ENCODE measurements at regions not wholly inside any gene's neighbourhood (a gene's known extent, or its start where the extent isn't known, plus 50 kb on each side); places are given as distances from the start of the nearest gene placed in this dataset.

DNA sequence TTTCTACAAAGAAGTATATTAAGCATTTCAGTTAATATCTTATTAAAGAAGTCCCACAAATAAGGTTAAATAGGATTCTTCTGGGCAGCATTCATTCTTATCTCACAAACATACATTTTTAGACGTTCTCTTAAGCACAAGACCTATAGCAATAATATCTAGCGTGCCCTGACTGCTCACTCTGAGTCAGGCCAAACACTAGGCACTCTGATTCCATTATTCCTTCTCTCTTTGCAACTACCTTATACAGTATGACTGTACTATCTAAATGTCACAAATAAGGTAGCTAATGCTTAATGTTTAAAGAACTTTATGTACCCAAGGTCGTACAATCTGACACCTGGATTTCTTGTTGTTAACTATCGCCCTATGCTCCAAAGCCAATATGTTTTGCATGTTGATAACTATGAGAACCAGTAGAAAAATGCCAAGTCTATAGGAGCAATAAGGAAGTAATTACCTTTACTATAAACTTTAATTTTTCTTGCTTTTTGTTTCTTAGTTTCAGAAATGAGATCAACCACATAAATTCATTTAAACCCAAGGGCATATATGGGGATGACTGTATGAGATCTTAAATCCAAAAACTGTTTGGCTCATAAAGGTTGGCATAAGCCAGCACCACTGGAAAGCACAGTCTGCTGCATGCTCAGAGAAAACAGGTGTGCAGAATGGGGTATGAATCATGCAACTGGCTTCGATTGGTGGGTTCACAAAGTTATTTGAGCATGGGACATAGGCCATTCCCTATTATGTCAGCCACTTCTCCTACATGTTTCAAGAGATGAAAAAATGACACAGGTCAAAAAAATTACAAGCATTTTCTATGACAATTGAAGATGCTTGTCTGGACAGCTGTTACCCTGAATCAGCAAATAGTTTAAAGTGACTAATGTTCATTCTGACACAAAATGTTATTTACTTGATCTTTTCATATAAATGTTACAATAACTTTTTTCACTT is 352.0 kb downstream of the IRS1 start:
- Histone ChIP-seq H3K27me3 (ENCODE audit: insufficient read depth, low read length) (no peaks in the 10 kb centered on the region), H3K36me3 (ENCODE audit: insufficient read depth, low read length) (no peaks in the 10 kb centered on the region), H3K4me3 (ENCODE audit: low read length in 2 of 2) (no peak overlapping the region), H3K27ac (ENCODE audit: low read depth, low read length) (no peak overlapping the region), H3K4me1 (ENCODE audit: insufficient read depth, low read length) (no peaks in the 10 kb centered on the region), H3K9me3 (ENCODE audit: control insufficient read depth in 1 of 2, low read length in 2 of 2) (no peaks in the 10 kb centered on the region)
- Mint-ChIP-seq H3K9me3 (peaks cover 0 to 7% (median 3%) of the 10 kb centered on the region in 8 donors), H3K4me1 (no peaks in the 10 kb centered on the region), H3K4me3 (no peak overlapping the region), H3K27ac (no peak overlapping the region), H3K36me3 (no peaks in the 10 kb centered on the region), H3K27me3 (peaks cover 2 to 9% of the 10 kb centered on the region in 2 donors)
- ChIA-PET CTCF (ENCODE audit: partially characterized antibody) (no interaction called here), POLR2A (ENCODE audit: partially characterized antibody) (no interaction called here)
- intact Hi-C loops (cut with micrococcal nuclease), result no loop called here
- DNase-seq, result no peak

DNA sequence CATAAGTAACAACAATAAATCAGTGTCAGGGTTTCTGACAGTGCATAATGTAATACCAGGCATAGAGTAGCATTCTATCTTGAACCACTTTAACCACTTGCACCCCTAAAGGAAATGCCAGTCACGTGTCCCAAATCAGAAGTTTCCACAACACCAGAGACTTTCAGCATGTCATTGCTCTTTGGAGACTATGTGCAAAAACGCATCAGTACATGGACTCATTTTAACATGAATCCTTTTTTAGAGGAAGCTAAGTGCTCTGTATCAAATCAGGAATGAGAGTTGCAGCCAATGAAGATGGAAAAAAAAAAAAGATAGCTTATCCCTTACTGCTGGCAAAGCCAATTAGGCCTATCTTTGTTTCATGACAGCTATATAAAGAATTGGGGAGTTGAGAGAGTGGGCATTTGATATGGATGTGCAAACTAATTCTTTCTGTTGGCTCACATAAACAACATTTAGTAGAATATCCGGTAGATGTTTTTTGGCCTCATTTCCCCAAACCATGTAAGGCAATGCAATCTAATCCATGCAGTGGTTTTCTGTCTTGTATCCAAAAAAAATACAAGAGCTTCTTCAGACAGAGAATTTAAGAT is 353.1 kb downstream of the IRS1 start:
- ChIA-PET CTCF (ENCODE audit: partially characterized antibody) (no interaction called here), POLR2A (ENCODE audit: partially characterized antibody) (no interaction called here)
- H3K9me3 Mint-ChIP-seq, result peaks cover 0 to 1% (median 0%) of the 10 kb centered on the region in 8 donors
- no peak overlapping the region for H3K27ac Mint-ChIP-seq
- no peaks in the 10 kb centered on the region for H3K36me3 Mint-ChIP-seq
- H3K4me3 ChIP-seq (ENCODE audit: low read length in 2 of 2), result no peak overlapping the region
- no peaks in the 10 kb centered on the region for H3K36me3 ChIP-seq (ENCODE audit: insufficient read depth, low read length)
- peaks cover 2 to 10% of the 10 kb centered on the region in 2 donors for H3K27me3 Mint-ChIP-seq
- H3K4me1 ChIP-seq (ENCODE audit: insufficient read depth, low read length), result no peaks in the 10 kb centered on the region
- no peaks in the 10 kb centered on the region for H3K27me3 ChIP-seq (ENCODE audit: insufficient read depth, low read length)
- intact Hi-C loops (cut with micrococcal nuclease), result no loop called here
- H3K4me1 Mint-ChIP-seq, result no peaks in the 10 kb centered on the region
- H3K4me3 Mint-ChIP-seq, result no peak overlapping the region
- no peak overlapping the region for H3K27ac ChIP-seq (ENCODE audit: low read depth, low read length)
- no peak for DNase-seq
- H3K9me3 ChIP-seq (ENCODE audit: control insufficient read depth in 1 of 2, low read length in 2 of 2), result no peaks in the 10 kb centered on the region

DNA sequence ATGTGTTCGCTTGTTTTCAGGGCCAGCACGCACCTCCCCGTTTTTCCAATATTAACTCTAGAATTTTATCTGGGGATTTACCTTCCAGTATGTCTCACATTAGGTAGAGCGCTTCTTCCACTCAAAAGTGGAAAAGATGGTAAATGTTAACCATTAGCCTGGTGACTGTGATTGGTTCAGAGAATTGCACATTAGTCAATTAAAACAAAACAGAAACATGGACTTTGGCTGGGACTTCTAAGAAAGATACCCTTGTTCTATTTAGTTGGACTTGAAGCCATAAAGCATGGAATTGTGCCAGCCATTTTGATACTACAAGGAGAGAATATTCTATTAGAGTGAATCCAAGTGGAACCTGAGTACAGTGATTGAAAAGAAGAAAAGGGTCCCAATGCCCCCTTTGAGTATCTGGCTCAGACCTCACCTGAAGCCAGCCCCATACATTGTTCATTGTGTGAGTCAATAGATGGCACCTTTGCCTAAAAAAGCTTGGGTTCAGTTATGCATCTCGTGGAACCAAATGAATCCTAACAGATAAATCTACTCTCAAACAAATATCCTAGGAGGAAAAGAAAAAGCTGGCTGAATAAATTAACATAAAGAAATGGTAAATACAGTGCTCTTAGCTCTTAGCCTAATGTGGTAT is 354.3 kb downstream of the IRS1 start:
- intact Hi-C loops (cut with micrococcal nuclease), result no loop called here
- no peaks in the 10 kb centered on the region for H3K27me3 ChIP-seq (ENCODE audit: insufficient read depth, low read length)
- no peaks in the 10 kb centered on the region for H3K4me1 ChIP-seq (ENCODE audit: insufficient read depth, low read length)
- H3K4me3 ChIP-seq (ENCODE audit: low read length in 2 of 2), result no peak overlapping the region
- no peak for DNase-seq
- H3K9me3 ChIP-seq (ENCODE audit: control insufficient read depth in 1 of 2, low read length in 2 of 2), result no peaks in the 10 kb centered on the region
- no peak overlapping the region for H3K27ac Mint-ChIP-seq
- H3K4me3 Mint-ChIP-seq, result no peak overlapping the region
- POLR2A ChIA-PET (ENCODE audit: partially characterized antibody), result no interaction called here
- H3K9me3 Mint-ChIP-seq, result no peaks in the 10 kb centered on the region
- H3K4me1 Mint-ChIP-seq, result no peaks in the 10 kb centered on the region
- H3K27ac ChIP-seq (ENCODE audit: low read depth, low read length), result no peak overlapping the region
- CTCF ChIA-PET (ENCODE audit: partially characterized antibody), result no interaction called here
- peaks cover 2 to 8% of the 10 kb centered on the region in 2 donors for H3K27me3 Mint-ChIP-seq
- no peaks in the 10 kb centered on the region for H3K36me3 ChIP-seq (ENCODE audit: insufficient read depth, low read length)
- no peaks in the 10 kb centered on the region for H3K36me3 Mint-ChIP-seq

DNA sequence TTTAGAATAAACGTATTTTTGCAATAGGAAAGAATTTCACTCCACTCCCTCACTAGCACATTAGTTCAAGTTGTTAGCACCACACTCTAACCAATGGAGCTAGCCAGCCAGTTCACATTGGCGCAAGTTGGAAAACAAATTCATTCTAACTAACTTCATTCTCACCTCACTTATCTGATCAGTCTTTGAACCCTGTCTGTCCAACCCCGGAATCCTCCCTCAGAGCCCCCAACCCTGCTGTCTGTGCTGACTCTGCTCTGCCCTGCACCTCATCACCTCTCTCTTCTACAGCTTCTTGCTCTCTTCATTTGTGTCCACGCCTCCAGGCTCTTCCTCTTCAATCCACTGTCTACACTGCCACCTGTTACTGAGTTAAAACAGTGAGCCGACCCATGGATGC is 356.5 kb downstream of the IRS1 start:
- intact Hi-C loops (cut with micrococcal nuclease), result no loop called here
- H3K4me1 Mint-ChIP-seq, result no peaks in the 10 kb centered on the region

DNA sequence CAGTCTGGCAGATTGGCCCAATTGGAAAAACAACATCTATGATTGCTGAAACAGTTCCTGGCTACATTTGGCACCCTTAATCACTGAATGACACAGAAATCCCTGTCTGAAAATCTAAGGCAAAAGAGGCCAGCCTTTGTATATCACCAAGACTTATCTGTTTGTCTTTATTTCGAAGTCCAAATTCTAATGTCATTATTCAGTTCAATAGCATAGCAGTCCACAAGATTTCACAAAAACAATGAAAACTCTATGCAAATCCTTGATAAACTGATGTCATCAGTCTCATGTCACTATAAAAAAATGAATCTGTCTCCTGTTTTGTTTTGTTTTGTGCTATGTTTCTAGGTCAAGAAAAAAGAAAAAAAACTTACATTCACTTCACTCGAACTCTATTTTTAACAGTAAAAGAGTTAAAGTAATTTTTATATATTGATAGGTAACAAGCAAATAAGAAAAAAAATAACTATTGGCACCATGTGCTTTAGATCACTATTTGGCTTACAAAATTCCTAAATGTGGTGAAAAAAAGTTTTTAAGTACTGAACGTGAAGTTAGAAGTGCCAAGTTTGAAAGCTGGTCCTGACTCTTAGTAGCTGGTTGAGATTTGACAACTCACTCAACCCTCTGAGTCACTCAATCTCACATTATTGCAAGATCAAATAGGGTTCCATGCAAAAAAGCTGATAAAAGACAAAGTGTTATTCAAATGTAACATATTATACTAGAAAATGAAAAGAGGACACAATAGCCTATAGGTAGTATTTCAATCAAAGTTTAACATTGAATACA is 359.3 kb downstream of the IRS1 start:
- ChIA-PET POLR2A (ENCODE audit: partially characterized antibody) (no interaction called here), CTCF (ENCODE audit: partially characterized antibody) (no interaction called here)
- no peak overlapping the region for H3K4me3 Mint-ChIP-seq
- peaks cover 0 to 5% (median 0%) of the 10 kb centered on the region in 8 donors for H3K9me3 Mint-ChIP-seq
- no peak overlapping the region for H3K27ac ChIP-seq (ENCODE audit: low read depth, low read length)
- H3K9me3 ChIP-seq (ENCODE audit: control insufficient read depth in 1 of 2, low read length in 2 of 2), result no peaks in the 10 kb centered on the region
- H3K4me3 ChIP-seq (ENCODE audit: low read length in 2 of 2), result no peak overlapping the region
- no peaks in the 10 kb centered on the region for H3K4me1 Mint-ChIP-seq
- H3K27ac Mint-ChIP-seq, result no peak overlapping the region
- DNase-seq, result no peak
- H3K36me3 Mint-ChIP-seq, result no peaks in the 10 kb centered on the region
- no peaks in the 10 kb centered on the region for H3K27me3 ChIP-seq (ENCODE audit: insufficient read depth, low read length)
- no peaks in the 10 kb centered on the region for H3K36me3 ChIP-seq (ENCODE audit: insufficient read depth, low read length)
- H3K27me3 Mint-ChIP-seq, result peaks cover 5 to 7% of the 10 kb centered on the region in 2 donors
- intact Hi-C loops (cut with micrococcal nuclease), result no loop called here
- H3K4me1 ChIP-seq (ENCODE audit: insufficient read depth, low read length), result no peaks in the 10 kb centered on the region

More for the DNA sequence above, 356.5 kb downstream of the IRS1 start:
- Histone ChIP-seq H3K4me1 (ENCODE audit: insufficient read depth, low read length) (no peaks in the 10 kb centered on the region), H3K4me3 (ENCODE audit: low read length in 2 of 2) (no peak overlapping the region), H3K27me3 (ENCODE audit: insufficient read depth, low read length) (no peaks in the 10 kb centered on the region), H3K27ac (ENCODE audit: low read depth, low read length) (no peak overlapping the region), H3K9me3 (ENCODE audit: control insufficient read depth in 1 of 2, low read length in 2 of 2) (no peaks in the 10 kb centered on the region), H3K36me3 (ENCODE audit: insufficient read depth, low read length) (no peaks in the 10 kb centered on the region)
- H3K9me3 Mint-ChIP-seq, result peaks cover 0 to 3% (median 0%) of the 10 kb centered on the region in 8 donors
- peaks cover 0 to 4% of the 10 kb centered on the region in 2 donors for H3K27me3 Mint-ChIP-seq
- no peaks in the 10 kb centered on the region for H3K36me3 Mint-ChIP-seq
- CTCF ChIA-PET (ENCODE audit: partially characterized antibody), result no interaction called here
- POLR2A ChIA-PET (ENCODE audit: partially characterized antibody), result no interaction called here
- no peak overlapping the region for H3K4me3 Mint-ChIP-seq
- DNase-seq, result no peak
- no peak overlapping the region for H3K27ac Mint-ChIP-seq

DNA sequence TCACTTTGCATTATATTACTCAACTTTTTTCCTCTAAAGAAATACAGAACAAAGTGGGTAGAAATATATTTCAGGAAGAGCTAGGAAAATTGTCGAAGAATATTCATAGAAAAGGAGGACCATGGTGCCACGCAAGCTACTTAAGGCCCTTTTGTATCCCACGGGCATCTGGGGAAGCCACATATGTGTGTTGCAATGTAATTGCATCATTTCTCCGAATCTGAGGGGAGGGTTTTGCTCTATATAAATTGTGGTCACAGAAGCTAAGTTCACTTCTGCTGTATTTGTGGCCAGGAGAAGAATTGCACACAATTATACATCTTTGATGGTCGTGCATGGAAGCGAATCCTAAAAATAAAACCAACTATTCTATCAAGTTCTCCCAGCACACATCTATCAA is 360.3 kb downstream of the IRS1 start:
- Histone ChIP-seq H3K9me3 (ENCODE audit: control insufficient read depth in 1 of 2, low read length in 2 of 2) (no peaks in the 10 kb centered on the region), H3K27ac (ENCODE audit: low read depth, low read length) (no peak overlapping the region), H3K4me1 (ENCODE audit: insufficient read depth, low read length) (no peaks in the 10 kb centered on the region), H3K4me3 (ENCODE audit: low read length in 2 of 2) (no peak overlapping the region), H3K27me3 (ENCODE audit: insufficient read depth, low read length) (no peaks in the 10 kb centered on the region), H3K36me3 (ENCODE audit: insufficient read depth, low read length) (no peaks in the 10 kb centered on the region)
- Mint-ChIP-seq H3K36me3 (no peaks in the 10 kb centered on the region), H3K4me1 (no peaks in the 10 kb centered on the region), H3K4me3 (no peak overlapping the region), H3K9me3 (peaks cover 0 to 5% (median 0%) of the 10 kb centered on the region in 8 donors), H3K27me3 (peaks cover 5 to 9% of the 10 kb centered on the region in 2 donors), H3K27ac (no peak overlapping the region)
- intact Hi-C loops (cut with micrococcal nuclease), result no loop called here
- CTCF ChIA-PET (ENCODE audit: partially characterized antibody), result no interaction called here
- POLR2A ChIA-PET (ENCODE audit: partially characterized antibody), result no interaction called here
- no peak for DNase-seq

DNA sequence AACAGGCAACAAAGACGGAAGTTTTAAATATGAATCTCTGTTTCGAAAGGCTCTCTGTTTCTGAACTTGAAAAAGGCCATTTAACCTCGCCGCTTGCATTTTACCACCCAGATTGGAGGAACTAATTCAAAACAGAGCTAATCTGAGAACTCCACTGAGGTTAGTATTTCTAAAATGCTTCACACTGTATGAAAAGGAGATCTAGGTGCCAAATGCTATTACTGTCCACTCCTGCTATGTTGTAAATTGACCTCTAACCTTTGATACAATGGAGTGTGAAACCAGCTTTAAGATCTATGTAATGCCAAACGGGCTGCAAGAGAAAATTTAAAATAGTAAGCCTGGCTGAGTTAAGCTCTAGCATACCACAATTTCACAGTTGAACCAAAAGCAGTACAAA is 364.5 kb downstream of the IRS1 start:
- H3K4me3 ChIP-seq (ENCODE audit: low read length in 2 of 2), result no peak overlapping the region
- Mint-ChIP-seq H3K9me3 (peaks cover 0 to 5% (median 0%) of the 10 kb centered on the region in 8 donors), H3K27me3 (peaks cover 5% of the 10 kb centered on the region in 2 donors), H3K27ac (no peak overlapping the region), H3K4me1 (no peaks in the 10 kb centered on the region), H3K4me3 (no peak overlapping the region), H3K36me3 (no peaks in the 10 kb centered on the region)
- CTCF ChIA-PET (ENCODE audit: partially characterized antibody), result no interaction called here
- H3K27ac ChIP-seq (ENCODE audit: low read depth, low read length), result no peak overlapping the region
- no peaks in the 10 kb centered on the region for H3K4me1 ChIP-seq (ENCODE audit: insufficient read depth, low read length)
- no peaks in the 10 kb centered on the region for H3K36me3 ChIP-seq (ENCODE audit: insufficient read depth, low read length)
- intact Hi-C loops (cut with micrococcal nuclease), result no loop called here
- H3K27me3 ChIP-seq (ENCODE audit: insufficient read depth, low read length), result no peaks in the 10 kb centered on the region
- POLR2A ChIA-PET (ENCODE audit: partially characterized antibody), result no interaction called here
- no peak for DNase-seq
- no peaks in the 10 kb centered on the region for H3K9me3 ChIP-seq (ENCODE audit: control insufficient read depth in 1 of 2, low read length in 2 of 2)
